ENCODE measurements at regions not wholly inside any gene's neighbourhood (a gene's known extent, or its start where the extent isn't known, plus 50 kb on each side); places are given as distances from the start of the nearest gene placed in this dataset.

- no peaks in the 10 kb centered on the region for H3K27me3 ChIP-seq
- H3K9me3 ChIP-seq = no peaks in the 10 kb centered on the region
- H3K4me3 ChIP-seq (ENCODE audit: low read depth, low read length) = no peak overlapping the region
- TF ChIP-seq CTCF (IDR thresholded peaks at IDR 0.05; ENCODE audit: low read depth, low read length) = no peak
- H3K4me1 ChIP-seq = no peaks in the 10 kb centered on the region
- H3K36me3 ChIP-seq = no peaks in the 10 kb centered on the region
- DNase-seq = no peak
These were observed 2074.5 kb downstream of the MAT2B start for GRCh38 chr5:165579911-165580310.

GRCh38 chr5:165594693-165595092 lies 2089.3 kb downstream of the MAT2B start:
- Histone ChIP-seq H3K4me3 (ENCODE audit: low read depth, low read length) (no peak overlapping the region), H3K9me3 (no peaks in the 10 kb centered on the region), H3K4me1 (no peaks in the 10 kb centered on the region), H3K27me3 (no peaks in the 10 kb centered on the region), H3K36me3 (no peaks in the 10 kb centered on the region)
- no peak for DNase-seq
- TF ChIP-seq CTCF (IDR thresholded peaks at IDR 0.05; ENCODE audit: low read depth, low read length) = no peak

DNA sequence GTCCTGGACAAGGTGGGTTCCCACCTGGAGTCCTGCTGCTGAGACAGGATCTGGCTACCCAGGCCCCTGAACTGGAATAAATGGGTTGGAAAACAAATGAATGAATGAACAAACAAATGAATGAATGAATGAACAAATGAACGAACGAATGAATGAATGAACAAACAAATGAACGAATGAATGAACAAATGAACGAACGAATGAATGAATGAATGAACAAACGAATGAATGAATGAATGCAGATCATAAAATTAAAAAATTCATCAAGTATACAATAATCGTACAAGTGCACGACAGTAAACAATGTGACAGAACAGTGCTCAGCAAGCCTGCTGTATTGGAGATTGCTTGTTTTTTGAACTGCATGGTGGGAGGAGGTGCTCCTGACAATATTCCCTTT lies 2097.1 kb downstream of the MAT2B start:
- no peak for TF ChIP-seq CTCF (IDR thresholded peaks at IDR 0.05; ENCODE audit: low read depth, low read length)
- no peaks in the 10 kb centered on the region for H3K4me1 ChIP-seq
- H3K36me3 ChIP-seq = no peaks in the 10 kb centered on the region
- H3K27me3 ChIP-seq = no peaks in the 10 kb centered on the region
- no peak for DNase-seq
- no peaks in the 10 kb centered on the region for H3K9me3 ChIP-seq
- no peak overlapping the region for H3K4me3 ChIP-seq (ENCODE audit: low read depth, low read length)

GRCh38 chr5:165607026-165607425 lies 2101.6 kb downstream of the MAT2B start:
- Histone ChIP-seq H3K4me1 (no peaks in the 10 kb centered on the region), H3K4me3 (ENCODE audit: low read depth, low read length) (no peak overlapping the region), H3K9me3 (no peaks in the 10 kb centered on the region), H3K36me3 (no peaks in the 10 kb centered on the region), H3K27me3 (no peaks in the 10 kb centered on the region)
- no peak for TF ChIP-seq CTCF (IDR thresholded peaks at IDR 0.05; ENCODE audit: low read depth, low read length)
- DNase-seq = no peak

- TF ChIP-seq CTCF (IDR thresholded peaks at IDR 0.05; ENCODE audit: low read depth, low read length) = no peak
- no peak for DNase-seq
- Histone ChIP-seq H3K27me3 (no peaks in the 10 kb centered on the region), H3K4me1 (no peaks in the 10 kb centered on the region), H3K4me3 (ENCODE audit: low read depth, low read length) (no peak overlapping the region), H3K36me3 (no peaks in the 10 kb centered on the region), H3K9me3 (no peaks in the 10 kb centered on the region)
These were observed 2104.5 kb downstream of the MAT2B start for GRCh38 chr5:165609871-165610270.

GRCh38 chr5:165616490-165617405 lies 2111.3 kb downstream of the MAT2B start:
- no peak for TF ChIP-seq CTCF (IDR thresholded peaks at IDR 0.05; ENCODE audit: low read depth, low read length)
- H3K4me3 ChIP-seq (ENCODE audit: low read depth, low read length) = no peak overlapping the region
- no peaks in the 10 kb centered on the region for H3K9me3 ChIP-seq
- DNase-seq = no peak
- H3K36me3 ChIP-seq = no peaks in the 10 kb centered on the region
- H3K27me3 ChIP-seq = no peaks in the 10 kb centered on the region
- H3K4me1 ChIP-seq = no peaks in the 10 kb centered on the region

Measured in BE2C (cell line).